HG03135 (cell line): ENCODE measurements at regions not wholly inside any gene's neighbourhood (a gene's known extent, or its start where the extent isn't known, plus 50 kb on each side); places are given as distances from the start of the nearest gene placed in this dataset.

ENCODE experiments used
- ATAC-seq: cut with Tn5 transposase; IDR thresholded peaks from one replicate; pipeline ENCODE4 v1.9.1; 2021; ENCODE audit warnings: mild to moderate bottlenecking, moderate library complexity; ENCODE audit not compliant: unreplicated experiment

DNA sequence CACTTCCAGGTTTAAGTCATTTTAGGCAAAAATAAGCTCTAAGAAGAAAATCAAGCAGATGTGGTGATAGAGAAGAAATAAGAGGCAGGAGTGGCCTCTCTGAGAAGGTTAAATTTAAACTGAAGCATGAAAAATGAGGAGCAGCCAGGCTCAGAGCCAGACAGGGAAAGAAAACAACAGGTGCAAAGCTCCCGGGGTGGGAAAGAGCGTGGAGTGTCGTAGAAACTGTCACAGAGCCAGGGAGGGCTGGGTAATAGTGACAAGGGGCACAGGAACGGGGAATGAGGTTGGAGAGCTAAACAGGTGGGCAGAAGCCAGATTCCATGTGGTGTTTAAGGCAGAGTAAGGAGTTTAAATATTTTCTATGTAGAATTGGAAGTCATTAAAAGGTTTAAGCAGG lies 132.1 kb upstream of the BLID start:
- no peak for ATAC-seq

DNA sequence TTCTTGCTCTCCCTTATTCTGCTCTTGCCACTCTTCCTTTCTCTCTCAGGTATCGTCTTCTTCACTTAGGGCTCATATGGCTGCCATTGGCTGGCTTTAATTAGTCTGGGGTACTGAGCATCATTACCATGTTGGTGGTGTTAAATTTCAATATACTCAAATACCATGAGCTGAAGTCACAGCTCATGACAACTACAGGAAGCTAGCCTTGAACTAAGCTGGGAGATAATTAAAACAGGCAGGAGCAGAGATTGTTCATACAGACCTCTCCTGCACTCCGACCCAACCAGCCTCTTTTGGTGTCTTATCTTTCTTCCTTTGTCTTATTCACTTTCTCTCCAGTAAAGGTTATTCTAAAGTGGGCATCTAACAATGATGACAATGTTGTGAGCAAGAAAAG lies 130.9 kb upstream of the BLID start:
- no peak for ATAC-seq

DNA sequence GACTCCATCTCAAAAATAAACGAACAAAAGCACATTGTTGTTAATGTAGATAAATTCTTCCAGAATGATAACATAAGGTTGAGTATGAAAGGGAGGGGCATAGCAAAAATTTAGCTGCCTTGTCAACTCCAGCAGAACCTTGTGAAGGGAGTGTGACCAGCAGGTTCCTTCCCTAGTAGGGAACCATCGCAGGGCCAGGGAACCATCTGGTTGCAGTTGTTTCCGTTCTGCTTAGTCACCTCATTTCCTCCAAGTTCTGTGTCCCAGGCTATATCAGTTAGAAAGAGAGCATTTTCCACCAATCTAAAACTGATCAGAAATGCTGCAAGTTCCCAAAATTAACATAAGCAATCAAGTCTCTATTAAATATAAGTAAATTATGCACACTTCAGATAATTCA lies 126.7 kb upstream of the BLID start:
- ATAC-seq: no peak

DNA sequence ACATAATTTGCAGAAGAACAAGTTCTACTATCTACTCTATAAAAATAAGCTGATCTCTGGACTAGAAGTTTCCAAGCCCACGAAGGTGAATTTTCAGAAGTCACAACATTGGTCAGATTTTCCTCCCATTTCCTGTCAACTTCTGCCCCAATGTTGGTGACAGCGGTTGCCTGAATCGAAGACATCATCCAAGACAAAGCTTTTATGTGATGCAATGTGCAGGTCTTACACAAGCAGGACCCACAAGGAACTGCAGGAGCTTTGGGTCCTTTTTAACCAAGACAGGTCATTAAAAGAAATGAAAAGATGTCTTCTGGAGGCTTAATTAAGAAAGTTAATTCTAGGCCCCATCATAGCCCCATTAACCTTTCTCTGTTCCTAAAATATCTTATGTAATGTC lies 125.6 kb upstream of the BLID start:
- no peak for ATAC-seq

- ATAC-seq: no peak
Measured at GRCh38 chr11:122240638-122241037, 124.6 kb upstream of the BLID start.

DNA sequence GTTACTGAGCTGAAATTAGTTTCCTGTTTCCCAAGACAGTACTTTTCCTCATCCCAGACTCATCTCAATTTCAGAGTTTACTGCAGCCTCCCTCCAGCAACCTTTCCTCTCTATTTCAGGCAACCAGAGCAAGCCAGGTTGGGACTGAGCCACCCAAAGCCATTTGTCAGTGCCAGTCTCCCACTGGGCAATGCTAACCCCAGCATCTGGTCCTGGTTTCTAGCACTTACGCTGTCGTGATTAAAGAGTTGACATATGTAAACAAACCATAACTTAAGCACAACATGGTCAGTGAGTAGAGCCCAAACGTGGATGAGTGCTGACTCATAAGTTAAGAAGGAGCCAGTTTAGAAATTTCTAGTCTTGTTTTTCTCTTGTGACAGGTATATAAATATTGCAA lies 119.6 kb upstream of the BLID start:
- no peak for ATAC-seq

- ATAC-seq: no peak
Measured at GRCh38 chr11:122234780-122235179, 118.8 kb upstream of the BLID start.

DNA sequence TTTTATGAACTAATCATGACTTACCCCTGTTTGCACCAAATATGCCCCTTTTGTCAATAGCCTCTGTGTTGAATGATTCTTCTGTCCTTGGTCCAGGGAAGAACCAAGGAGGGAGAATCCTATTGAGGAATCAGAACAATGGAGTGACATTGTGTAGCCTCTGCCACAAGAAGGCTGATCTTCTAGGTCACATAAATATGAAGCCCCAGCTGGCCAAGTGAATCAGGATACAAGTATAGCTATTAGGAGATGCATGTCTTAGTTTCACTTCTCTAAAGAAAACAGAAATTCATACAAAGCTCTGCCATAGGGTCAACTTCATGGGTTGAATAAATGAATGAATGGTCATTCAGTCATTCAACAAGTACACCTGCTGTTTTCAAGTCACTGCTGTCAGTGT lies 118.2 kb upstream of the BLID start:
- no peak for ATAC-seq

- ATAC-seq: no peak
Measured at GRCh38 chr11:122232985-122233384, 117.0 kb upstream of the BLID start.

GRCh38 chr11:122230385-122230755 lies 114.4 kb upstream of the BLID start:
- no peak for ATAC-seq

GRCh38 chr11:122229481-122230384 lies 113.7 kb upstream of the BLID start:
- ATAC-seq: no peak

GRCh38 chr11:122229078-122229477 lies 113.1 kb upstream of the BLID start:
- no peak for ATAC-seq

DNA sequence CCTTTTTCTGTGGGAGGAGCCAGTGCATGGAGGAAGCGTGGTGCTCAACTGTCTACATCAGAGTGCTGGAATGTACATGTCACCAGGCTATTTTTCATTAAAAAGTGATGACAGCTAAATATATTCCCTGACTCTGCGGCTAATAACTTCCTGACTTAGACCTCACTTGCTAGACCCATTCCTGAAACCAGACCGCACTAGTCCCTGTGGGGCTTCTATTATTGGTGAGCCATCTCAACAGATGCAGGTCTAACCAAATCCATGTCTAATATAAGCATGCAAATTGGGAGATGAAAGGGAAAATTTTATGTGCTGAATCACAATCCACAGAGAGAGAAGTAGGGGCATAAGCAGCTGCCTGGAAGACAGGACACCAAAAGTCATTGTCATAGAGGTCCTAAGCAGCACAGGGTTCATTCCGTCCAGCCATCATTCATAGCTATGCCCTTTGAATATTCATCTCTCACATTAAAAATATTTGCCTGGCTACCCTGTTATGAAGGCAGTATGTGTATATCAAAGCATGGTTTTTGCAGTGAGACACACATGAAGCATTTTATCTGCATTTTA lies 110.9 kb upstream of the BLID start:
- ATAC-seq: no peak

DNA sequence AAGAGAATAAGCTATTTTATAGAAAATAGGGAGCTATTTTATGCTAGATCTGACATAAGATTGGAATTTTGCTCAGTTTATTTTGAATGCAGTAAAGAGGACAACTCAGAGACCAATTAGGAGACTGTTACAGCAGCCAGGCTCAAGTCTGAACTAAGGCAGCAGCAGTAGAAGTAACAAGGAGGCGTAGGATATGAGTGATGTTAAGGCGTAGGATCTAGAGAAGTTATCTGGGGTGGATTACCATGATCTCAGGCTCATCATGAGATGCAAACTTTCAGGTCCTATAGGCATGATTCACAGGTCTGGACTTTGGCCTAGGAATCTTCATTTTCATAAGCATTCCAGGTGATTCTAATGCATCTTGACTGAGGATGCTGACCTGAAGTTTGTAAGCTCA lies 108.9 kb upstream of the BLID start:
- ATAC-seq: no peak

- no peak for ATAC-seq
Measured at GRCh38 chr11:122220321-122220720, 104.3 kb upstream of the BLID start.

GRCh38 chr11:122219791-122220190 lies 103.8 kb upstream of the BLID start:
- no peak for ATAC-seq

DNA sequence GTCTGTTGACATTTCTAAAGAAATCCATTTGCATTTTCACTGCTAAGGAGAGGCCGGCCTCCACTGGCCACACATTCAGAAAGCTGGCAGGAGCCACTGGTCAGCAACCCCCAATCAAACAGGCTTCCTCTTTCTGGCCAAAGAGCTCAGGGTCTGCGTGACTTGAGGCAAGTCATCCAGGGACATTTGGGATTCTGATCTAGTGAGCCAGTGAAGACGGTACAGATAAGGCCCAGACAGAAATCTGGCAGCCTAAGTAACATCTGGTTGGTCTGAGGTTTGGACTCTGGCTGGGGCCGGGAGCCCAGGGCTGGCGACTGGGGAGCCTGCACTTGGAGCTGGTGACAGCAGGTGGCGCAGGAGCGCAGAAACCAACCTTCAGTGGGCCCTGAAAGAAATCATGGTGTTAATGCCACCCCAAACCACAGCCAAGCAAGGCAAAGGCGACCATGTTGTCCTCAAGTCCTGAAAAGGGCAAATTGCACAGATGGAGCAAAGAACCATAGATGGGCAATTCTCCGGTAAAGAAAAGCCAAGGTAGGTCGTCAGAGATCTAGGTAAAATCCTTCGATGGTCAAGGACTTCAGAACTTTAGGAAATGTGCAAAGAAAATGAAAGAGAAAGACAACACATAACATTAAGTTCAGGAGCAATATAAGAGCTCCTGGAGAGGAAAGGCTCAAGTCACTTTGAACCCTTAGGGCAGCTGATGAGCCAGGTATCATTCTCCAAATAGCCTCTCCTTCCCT lies 99.4 kb upstream of the BLID start:
- ATAC-seq: peak; percentile 85

DNA sequence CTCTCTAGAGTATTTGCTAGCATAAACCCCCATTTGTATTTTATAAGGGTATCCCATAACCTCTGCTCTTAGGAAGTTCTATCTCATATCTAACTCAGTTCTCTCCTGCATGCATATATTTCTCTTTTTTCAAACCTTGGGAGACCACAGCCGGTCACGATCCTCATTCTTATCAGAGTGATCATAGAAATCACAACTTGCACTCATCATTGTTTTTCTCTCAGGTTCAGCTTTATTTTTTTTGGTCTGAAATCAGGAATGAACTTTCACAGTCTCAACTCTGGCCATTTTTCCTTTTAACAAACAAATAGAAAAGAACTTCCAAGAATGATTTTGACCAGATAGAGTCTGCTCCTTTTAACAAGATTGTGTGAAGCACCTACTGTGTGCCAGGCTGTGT lies 98.6 kb upstream of the BLID start:
- no peak for ATAC-seq

DNA sequence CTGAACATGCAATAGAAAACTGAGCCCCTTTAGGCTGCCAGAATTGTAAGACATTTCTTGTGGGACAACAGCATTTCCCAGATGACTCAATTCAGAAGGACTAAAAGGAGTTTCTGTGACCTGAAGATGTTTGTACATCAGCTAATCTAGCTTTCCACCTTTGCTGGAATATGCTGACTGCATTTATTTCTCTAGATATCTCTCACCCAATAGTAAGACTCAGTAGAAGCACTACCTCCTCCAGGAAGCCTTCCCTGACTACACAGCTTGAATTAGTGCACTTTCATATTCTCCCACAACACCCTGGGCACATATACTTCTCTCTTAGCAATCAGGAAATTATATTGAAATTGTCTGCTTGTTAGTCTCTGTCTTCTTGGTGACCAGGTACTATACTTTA lies 98.1 kb upstream of the BLID start:
- ATAC-seq: no peak

DNA sequence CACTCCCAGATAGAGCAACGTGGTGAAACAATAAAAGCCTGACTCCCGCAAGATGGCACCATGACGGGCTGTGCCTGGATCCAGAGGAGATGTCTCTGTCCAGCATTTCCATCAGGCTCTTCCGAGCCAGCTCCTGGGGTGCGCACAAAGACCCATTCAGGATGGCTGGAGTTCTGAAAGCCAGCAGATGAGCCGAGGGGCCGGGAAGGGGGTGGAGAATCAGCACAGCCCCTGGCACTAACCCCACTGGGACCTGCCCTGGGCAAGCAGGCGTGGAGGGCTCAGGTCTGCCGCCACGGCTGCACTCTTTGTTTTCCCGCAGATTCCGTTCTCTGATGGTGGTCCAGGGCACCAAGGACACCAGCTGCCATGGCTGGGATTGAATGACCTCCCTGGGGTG lies 97.2 kb upstream of the BLID start:
- no peak for ATAC-seq

GRCh38 chr11:122210367-122210997 lies 94.5 kb upstream of the BLID start:
- ATAC-seq: no peak
